Caco-2 (cell line): ENCODE measurements at regions not wholly inside any gene's neighbourhood (a gene's known extent, or its start where the extent isn't known, plus 50 kb on each side); places are given as distances from the start of the nearest gene placed in this dataset.

ENCODE experiments used
- BruUV-seq: library from RNA; stranded (reverse); fragments of 400-500 nt; replicated peaks from 2 replicates; lab custom pipeline; 2021; lab: Mats Ljungman, UMichigan
- CTCF ChIA-PET: fragments of 300-600 bp; sonication (Branson Sonifier 250); formaldehyde crosslinking; loops from one replicate; lab custom pipeline; 2022; ENCODE audit warnings: antibody characterized with exemption; lab: Charles Lee
- POLR2A ChIA-PET: fragments of 300-600 bp; sonication (Branson Sonifier 250); formaldehyde crosslinking; loops from one replicate; lab custom pipeline; 2022; ENCODE audit warnings: antibody characterized with exemption; lab: Charles Lee
- DNase-seq, 2 experiments: peaks; one replicate each; pipeline versions ENCODE4 v3.0.0 to v3.0.0-alpha.2; 2020 to 2022
- H3K27me3 ChIP-seq: replicated peaks from 2 replicates; pipeline ENCODE4 v1.6.0; 2011; ENCODE audit warnings: low read length; ENCODE audit not compliant: control insufficient read depth, insufficient read depth
- H3K36me3 ChIP-seq: 2 replicates; pipeline ENCODE4 v1.5.1; 2011; ENCODE audit warnings: low read length; ENCODE audit not compliant: control insufficient read depth, insufficient read depth
- H3K4me1 ChIP-seq: fragments of 250-450 bp; sonication (Bioruptor Pico); 2 replicates; pipeline ENCODE4 v1.5.1; 2020; ENCODE audit warnings: mild to moderate bottlenecking
- H3K4me3 ChIP-seq: 2 replicates; pipeline ENCODE4 v1.5.1; 2011; ENCODE audit warnings: low read depth, mild to moderate bottlenecking, control low read depth, low read length
- H3K9me3 ChIP-seq: fragments of 250-450 bp; sonication (Bioruptor Pico); 2 replicates; pipeline ENCODE4 v1.5.1; 2020; ENCODE audit warnings: mild to moderate bottlenecking, moderate library complexity
- H3K27ac Mint-ChIP-seq: one replicate; pipeline ENCODE4 v1.8.0; 2022; ENCODE audit warnings: mixed read lengths; ENCODE audit not compliant: unreplicated experiment
- H3K27me3 Mint-ChIP-seq: one replicate; pipeline ENCODE4 v1.8.0; 2022; ENCODE audit warnings: mixed read lengths; ENCODE audit not compliant: insufficient read depth, unreplicated experiment
- H3K36me3 Mint-ChIP-seq: one replicate; pipeline ENCODE4 v1.8.0; 2022; ENCODE audit warnings: mild to moderate bottlenecking, mixed read lengths; ENCODE audit not compliant: insufficient read depth, unreplicated experiment
- H3K4me1 Mint-ChIP-seq: one replicate; pipeline ENCODE4 v1.8.0; 2022; ENCODE audit warnings: low read depth, mixed read lengths; ENCODE audit not compliant: unreplicated experiment
- H3K4me3 Mint-ChIP-seq: one replicate; pipeline ENCODE4 v1.8.0; 2022; ENCODE audit warnings: mild to moderate bottlenecking, moderate library complexity, mixed read lengths; ENCODE audit not compliant: unreplicated experiment
- H3K9me3 Mint-ChIP-seq: one replicate; pipeline ENCODE4 v1.8.0; 2022; ENCODE audit warnings: mixed read lengths; ENCODE audit not compliant: unreplicated experiment
- intact Hi-C: fragments of 100-400 bp; cut with micrococcal nuclease; formaldehyde crosslinking; loops from one replicate; pipeline ENCODE4 v1.10.0; 2022; ENCODE audit not compliant: unreplicated experiment
- TF ChIP-seq, protein P1 (sequence below), 2 experiments: fragments of 200-600 bp in 1 of 2; IDR thresholded peaks; 1 replicate in 1 of 2; 2 replicates in 1 of 2; pipeline versions ENCODE4 v1.5.1 to v1.8.0; 2011 to 2022; ENCODE audit warnings: antibody characterized with exemption in 1 of 2, control low read depth in 1 of 2, inconsistent platforms in 1 of 2, low read depth in 1 of 2, low read length in 1 of 2, mild to moderate bottlenecking in 1 of 2, moderate library complexity in 1 of 2; ENCODE audit not compliant: insufficient read depth in 1 of 2, severe bottlenecking in 1 of 2, unreplicated experiment in 1 of 2

DNA sequence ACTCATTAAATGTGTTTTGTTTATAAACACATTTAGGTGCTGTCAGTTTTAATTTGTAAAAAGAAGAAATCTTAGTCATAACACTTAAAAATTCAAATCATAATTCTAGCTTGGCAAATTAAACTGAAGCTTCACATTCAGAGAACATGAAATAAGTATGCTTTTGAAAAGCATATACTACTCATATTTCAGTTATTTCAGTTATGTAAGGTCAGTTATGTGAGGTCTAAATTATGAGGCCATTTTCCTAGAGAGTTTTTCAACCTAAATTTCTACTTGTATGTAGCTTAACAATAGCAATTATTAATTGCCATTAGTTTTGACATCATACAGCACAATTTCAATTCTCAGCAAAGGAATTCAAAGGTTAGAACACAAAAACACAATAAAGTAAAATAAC lies 465.0 kb downstream of the PLOD2 start:
- TF ChIP-seq, protein P1, sequence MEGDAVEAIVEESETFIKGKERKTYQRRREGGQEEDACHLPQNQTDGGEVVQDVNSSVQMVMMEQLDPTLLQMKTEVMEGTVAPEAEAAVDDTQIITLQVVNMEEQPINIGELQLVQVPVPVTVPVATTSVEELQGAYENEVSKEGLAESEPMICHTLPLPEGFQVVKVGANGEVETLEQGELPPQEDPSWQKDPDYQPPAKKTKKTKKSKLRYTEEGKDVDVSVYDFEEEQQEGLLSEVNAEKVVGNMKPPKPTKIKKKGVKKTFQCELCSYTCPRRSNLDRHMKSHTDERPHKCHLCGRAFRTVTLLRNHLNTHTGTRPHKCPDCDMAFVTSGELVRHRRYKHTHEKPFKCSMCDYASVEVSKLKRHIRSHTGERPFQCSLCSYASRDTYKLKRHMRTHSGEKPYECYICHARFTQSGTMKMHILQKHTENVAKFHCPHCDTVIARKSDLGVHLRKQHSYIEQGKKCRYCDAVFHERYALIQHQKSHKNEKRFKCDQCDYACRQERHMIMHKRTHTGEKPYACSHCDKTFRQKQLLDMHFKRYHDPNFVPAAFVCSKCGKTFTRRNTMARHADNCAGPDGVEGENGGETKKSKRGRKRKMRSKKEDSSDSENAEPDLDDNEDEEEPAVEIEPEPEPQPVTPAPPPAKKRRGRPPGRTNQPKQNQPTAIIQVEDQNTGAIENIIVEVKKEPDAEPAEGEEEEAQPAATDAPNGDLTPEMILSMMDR (IDR thresholded peaks at IDR 0.05; ENCODE audit: insufficient read depth in 1 of 2, low read depth in 1 of 2, low read length in 1 of 2, severe bottlenecking in 1 of 2, unreplicated experiment in 1 of 2): no peak
- no peaks in the 10 kb centered on the region for H3K4me1 ChIP-seq
- no peaks in the 10 kb centered on the region for H3K9me3 ChIP-seq
- no peak overlapping the region for H3K4me3 ChIP-seq
- no TSS peak for BruUV-seq
- intact Hi-C loops: no loop called here
- Mint-ChIP-seq H3K27ac (no peak overlapping the region), H3K27me3 (peaks cover 9% of the 10 kb centered on the region), H3K9me3 (no peaks in the 10 kb centered on the region), H3K4me3 (no peak overlapping the region), H3K4me1 (peaks cover 7% of the 10 kb centered on the region), H3K36me3 (no peaks in the 10 kb centered on the region)
- no peaks in the 10 kb centered on the region for H3K36me3 ChIP-seq
- DNase-seq: no peak
- CTCF ChIA-PET: no interaction called here
- H3K27me3 ChIP-seq: no peaks in the 10 kb centered on the region
- POLR2A ChIA-PET: no interaction called here

DNA sequence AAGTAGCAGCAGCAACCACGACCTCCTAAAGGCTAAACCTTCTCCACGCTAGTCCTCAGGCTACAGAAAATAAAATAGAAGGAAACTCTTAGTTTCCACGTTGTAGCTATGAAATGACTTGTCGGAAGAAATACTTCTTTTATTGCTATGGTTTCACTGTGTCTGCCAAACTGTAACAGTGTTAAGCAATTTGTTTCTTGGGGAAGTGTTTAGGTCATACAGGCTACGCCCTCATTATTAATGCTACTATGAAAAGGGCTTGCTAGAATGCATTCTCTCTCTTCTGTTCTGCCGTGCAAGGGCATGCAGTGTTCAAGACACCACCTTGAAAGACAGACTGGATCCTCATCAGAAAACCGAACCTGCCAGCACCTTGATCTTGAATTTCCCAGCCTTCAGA lies 462.7 kb downstream of the PLOD2 start:
- TF ChIP-seq, protein P1 (IDR thresholded peaks at IDR 0.05; ENCODE audit: insufficient read depth in 1 of 2, low read depth in 1 of 2, low read length in 1 of 2, severe bottlenecking in 1 of 2, unreplicated experiment in 1 of 2): no peak
- Histone ChIP-seq H3K4me1 (no peaks in the 10 kb centered on the region), H3K27me3 (no peaks in the 10 kb centered on the region), H3K36me3 (no peaks in the 10 kb centered on the region), H3K4me3 (no peak overlapping the region), H3K9me3 (no peaks in the 10 kb centered on the region)
- Mint-ChIP-seq H3K9me3 (no peaks in the 10 kb centered on the region), H3K27ac (no peak overlapping the region), H3K4me3 (no peak overlapping the region), H3K27me3 (peaks cover 6% of the 10 kb centered on the region), H3K36me3 (no peaks in the 10 kb centered on the region), H3K4me1 (no peaks in the 10 kb centered on the region)
- no TSS peak for BruUV-seq
- ChIA-PET CTCF (no interaction called here), POLR2A (no interaction called here)
- no peak for DNase-seq
- intact Hi-C loops: no loop called here

DNA sequence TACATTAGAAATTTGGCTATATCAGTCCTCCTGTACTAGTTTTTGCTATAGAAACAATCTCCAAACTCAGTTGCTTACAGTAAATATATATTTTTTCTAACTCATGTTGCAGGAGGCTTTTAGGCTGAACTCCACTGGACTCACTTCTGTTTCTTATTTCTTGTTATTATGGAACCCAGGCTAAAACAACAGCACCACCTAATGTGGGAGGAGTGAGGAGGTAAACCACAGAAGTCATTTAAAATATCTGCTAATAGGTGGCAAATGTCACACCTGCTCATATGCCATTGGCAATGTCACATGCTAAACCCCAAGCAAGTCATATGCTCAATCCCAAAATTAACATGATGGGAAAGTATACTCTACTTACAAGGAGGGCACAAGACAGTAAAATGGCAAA lies 462.2 kb downstream of the PLOD2 start:
- Mint-ChIP-seq H3K4me1 (no peaks in the 10 kb centered on the region), H3K36me3 (no peaks in the 10 kb centered on the region), H3K27me3 (peaks cover 6% of the 10 kb centered on the region), H3K9me3 (no peaks in the 10 kb centered on the region), H3K4me3 (no peak overlapping the region), H3K27ac (no peak overlapping the region)
- CTCF ChIA-PET: no interaction called here
- intact Hi-C loops: no loop called here
- H3K4me1 ChIP-seq: no peaks in the 10 kb centered on the region
- no peak for DNase-seq
- H3K36me3 ChIP-seq: no peaks in the 10 kb centered on the region
- TF ChIP-seq, protein P1 (IDR thresholded peaks at IDR 0.05; ENCODE audit: insufficient read depth in 1 of 2, low read depth in 1 of 2, low read length in 1 of 2, severe bottlenecking in 1 of 2, unreplicated experiment in 1 of 2): no peak
- no peaks in the 10 kb centered on the region for H3K9me3 ChIP-seq
- POLR2A ChIA-PET: no interaction called here
- no peaks in the 10 kb centered on the region for H3K27me3 ChIP-seq
- H3K4me3 ChIP-seq: no peak overlapping the region
- BruUV-seq: no TSS peak
